Glomerular visceral epithelial cell (primary cell): ENCODE measurements at regions not wholly inside any gene's neighbourhood (a gene's known extent, or its start where the extent isn't known, plus 50 kb on each side); places are given as distances from the start of the nearest gene placed in this dataset.

Source experiments
- DNase-seq: peaks from one replicate; pipeline ENCODE4 v3.0.0-alpha.2; 2016; ENCODE audit errors: extremely low spot score

- no peak for DNase-seq
Measured at GRCh38 chr9:13397661-13398060, 118.2 kb upstream of the MPDZ start.

- DNase-seq: no peak
Measured at GRCh38 chr9:13397220-13397619, 117.7 kb upstream of the MPDZ start.

- DNase-seq: no peak
Measured at GRCh38 chr9:13396418-13396817, 116.9 kb upstream of the MPDZ start.

- no peak for DNase-seq
Measured at GRCh38 chr9:13395156-13395555, 115.7 kb upstream of the MPDZ start.

GRCh38 chr9:13388157-13388556 lies 108.7 kb upstream of the MPDZ start:
- peak; percentile 24 for DNase-seq

GRCh38 chr9:13387734-13388067 lies 108.2 kb upstream of the MPDZ start:
- DNase-seq: no peak

GRCh38 chr9:13386935-13387733 lies 107.6 kb upstream of the MPDZ start:
- peak; percentile 62 for DNase-seq

- no peak for DNase-seq
Measured at GRCh38 chr9:13386316-13386715, 106.8 kb upstream of the MPDZ start.

GRCh38 chr9:13383855-13384254 lies 104.4 kb upstream of the MPDZ start:
- no peak for DNase-seq

GRCh38 chr9:13383216-13383615 lies 103.7 kb upstream of the MPDZ start:
- DNase-seq: no peak

- DNase-seq: no peak
Measured at GRCh38 chr9:13382595-13382994, 103.1 kb upstream of the MPDZ start.

GRCh38 chr9:13380903-13381302 lies 101.4 kb upstream of the MPDZ start:
- DNase-seq: no peak

- DNase-seq: peak; percentile 8
Measured at GRCh38 chr9:13378154-13378553, 98.7 kb upstream of the MPDZ start.

GRCh38 chr9:13377171-13377925 lies 97.9 kb upstream of the MPDZ start:
- DNase-seq: no peak

GRCh38 chr9:13372510-13372909 lies 93.0 kb upstream of the MPDZ start:
- no peak for DNase-seq

- no peak for DNase-seq
Measured at GRCh38 chr9:13369431-13369830, 89.9 kb upstream of the MPDZ start.

GRCh38 chr9:13367784-13368183 lies 88.3 kb upstream of the MPDZ start:
- DNase-seq: no peak

GRCh38 chr9:13364271-13365000 lies 84.9 kb upstream of the MPDZ start:
- no peak for DNase-seq

- no peak for DNase-seq
Measured at GRCh38 chr9:13361076-13361475, 81.6 kb upstream of the MPDZ start.

- no peak for DNase-seq
Measured at GRCh38 chr9:13360188-13360587, 80.7 kb upstream of the MPDZ start.

- peak; percentile 27 for DNase-seq
Measured at GRCh38 chr9:13358128-13358527, 78.6 kb upstream of the MPDZ start.

- DNase-seq: no peak
Measured at GRCh38 chr9:13354733-13355132, 75.2 kb upstream of the MPDZ start.
